ENCODE measurements at regions not wholly inside any gene's neighbourhood (a gene's known extent, or its start where the extent isn't known, plus 50 kb on each side); places are given as distances from the start of the nearest gene placed in this dataset.

DNA sequence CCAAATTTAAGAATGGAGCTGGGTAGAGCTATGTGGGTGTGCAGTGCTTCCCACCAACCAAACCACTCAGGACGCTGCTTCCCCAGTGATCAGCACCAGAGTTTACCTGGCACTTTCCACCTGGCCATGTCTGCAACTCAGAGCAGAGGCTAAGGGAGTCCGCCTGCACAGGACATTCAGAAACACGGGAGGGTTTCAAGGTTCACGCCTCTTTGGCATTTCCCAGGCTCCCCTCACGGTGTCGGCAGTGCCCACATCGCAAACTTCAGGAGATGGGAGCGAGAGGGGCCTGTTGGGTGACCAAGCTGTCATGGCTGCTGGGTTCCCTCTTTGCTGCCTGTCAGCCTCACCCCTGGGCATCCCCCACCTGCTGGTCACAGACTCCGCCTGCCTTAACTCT is 161.5 kb downstream of the NXNL2 start:
- DNase-seq = no peak

DNA sequence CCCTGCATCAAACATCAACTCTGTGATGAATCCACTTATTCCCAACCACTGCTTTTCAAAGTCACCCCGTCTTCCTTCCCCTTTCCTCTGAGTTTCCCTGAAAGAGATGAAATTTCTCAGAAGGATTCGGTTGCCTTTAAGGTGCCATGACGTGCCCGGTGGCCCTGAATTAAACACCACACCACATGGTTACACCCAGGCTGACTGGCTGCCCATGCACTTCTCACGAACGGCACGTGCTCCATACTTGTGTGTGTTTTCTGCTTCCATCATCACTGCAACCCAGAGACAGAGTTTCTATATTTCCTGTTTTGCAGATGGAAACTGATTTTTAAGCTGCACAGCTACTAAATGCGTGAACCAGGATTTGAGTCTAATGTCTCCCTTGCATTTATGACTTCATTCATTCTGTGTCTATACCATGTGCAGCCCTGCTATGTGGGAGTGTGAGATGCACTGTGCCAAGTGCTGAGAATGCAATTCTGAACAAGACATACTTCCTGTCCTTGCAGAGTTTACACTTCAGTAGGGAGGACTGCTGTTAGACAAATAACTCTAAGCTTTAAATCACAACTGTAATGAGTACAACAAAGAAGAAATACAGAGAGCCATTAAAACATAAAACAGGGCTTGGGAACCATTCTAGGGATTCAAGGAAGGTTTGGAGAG is 162.9 kb downstream of the NXNL2 start:
- no peak for DNase-seq

DNA sequence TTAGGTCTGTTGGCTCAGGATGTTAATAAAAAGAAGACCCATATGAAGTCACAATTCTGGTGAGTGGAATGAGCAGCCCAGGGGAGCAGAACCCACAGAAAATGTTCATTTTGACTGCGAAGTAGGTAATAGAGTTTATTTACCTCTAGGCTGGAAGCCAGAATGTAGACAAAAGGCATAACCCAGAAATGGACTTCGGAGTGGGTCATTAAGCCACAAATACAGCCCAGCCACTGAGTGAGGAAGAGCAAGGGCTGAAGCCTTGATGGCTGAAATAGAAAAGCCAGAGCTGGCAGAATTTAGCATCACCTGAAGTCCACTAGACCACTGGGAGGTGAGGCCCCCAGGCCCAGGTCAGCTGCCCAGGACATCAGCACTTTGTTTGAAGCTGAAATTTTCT is 168.0 kb downstream of the NXNL2 start:
- DNase-seq = no peak

DNA sequence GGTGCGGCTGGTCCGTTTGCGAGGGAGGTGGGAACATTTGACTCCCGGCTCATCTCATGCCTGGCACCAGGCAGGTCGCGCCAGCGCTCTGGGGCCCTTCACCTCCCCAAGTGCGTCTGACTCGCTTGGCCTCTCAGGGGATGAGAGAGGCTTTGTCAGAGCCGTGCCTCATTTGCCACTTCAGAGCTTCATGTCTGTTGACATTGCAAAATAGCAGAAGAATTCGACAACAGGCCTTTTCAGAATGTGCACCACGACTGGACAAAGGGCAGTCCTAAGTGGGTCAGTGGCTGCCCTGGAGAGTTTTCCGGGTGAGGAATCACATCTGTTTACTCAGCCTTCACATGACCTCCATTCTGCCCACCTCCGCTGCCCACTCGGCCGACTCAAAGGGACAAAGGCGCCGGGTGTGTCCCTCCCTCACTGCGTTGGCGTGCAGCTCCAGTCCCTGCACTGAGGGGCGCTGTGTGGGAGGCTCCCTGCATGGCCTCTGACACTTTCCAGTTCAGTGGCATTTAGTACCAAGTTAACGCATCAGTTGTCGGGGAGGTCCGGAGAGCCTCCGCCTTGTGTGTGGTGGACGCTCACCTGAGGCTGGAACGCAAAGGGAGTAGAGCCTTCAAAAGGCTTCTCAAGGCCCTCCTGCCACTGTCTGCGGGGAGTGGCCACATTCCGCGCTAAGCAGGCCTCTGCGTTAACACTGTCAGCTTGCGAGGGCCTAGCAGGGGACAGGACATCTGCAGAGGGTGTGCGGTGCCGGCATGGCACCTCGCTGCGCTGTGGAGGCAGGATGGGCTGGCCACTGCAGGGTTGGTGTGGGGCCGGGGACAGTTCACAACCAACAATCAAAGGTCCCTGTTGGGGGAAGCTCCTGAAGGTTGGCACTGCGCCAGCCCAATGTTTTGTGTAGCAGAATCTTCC is 171.5 kb downstream of the NXNL2 start:
- DNase-seq = no peak

DNA sequence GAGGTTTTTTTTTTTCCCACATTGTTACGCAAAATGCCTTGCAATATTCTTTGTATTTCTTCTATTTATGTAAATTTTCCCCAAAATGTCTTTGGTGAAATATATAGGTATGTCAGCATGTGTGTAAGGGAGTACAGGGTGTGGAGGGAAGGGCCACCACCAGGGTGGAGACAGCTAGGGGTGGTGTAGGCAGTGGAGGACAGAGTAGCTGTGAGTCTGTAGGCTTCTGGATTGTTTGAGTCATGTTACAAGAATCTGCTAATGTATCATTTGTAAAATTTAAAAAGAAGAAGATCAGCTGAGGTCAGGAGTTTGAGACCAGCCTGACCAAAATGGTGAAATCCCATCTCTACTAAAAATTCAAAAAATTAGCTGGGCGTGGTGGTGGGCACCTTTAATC is 175.5 kb downstream of the NXNL2 start:
- no peak for DNase-seq

DNA sequence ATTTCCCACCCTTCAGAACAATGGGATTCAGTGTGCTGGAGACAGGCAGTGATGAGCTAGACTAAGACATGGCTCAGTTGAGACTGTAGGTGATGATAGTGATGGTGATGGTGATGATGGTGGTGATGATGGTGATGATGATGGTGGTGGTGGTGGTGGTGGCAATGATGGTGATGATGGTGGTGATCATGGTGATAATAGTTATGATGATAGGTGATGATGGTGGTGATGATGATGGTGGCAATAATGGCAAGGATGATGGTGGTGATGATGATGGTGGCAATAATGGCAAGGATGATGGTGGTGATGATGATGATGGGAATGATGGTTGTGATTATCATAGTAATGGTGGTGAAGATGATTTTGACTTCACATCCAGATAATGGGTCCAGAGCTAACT is 176.7 kb downstream of the NXNL2 start:
- no peak for DNase-seq

DNA sequence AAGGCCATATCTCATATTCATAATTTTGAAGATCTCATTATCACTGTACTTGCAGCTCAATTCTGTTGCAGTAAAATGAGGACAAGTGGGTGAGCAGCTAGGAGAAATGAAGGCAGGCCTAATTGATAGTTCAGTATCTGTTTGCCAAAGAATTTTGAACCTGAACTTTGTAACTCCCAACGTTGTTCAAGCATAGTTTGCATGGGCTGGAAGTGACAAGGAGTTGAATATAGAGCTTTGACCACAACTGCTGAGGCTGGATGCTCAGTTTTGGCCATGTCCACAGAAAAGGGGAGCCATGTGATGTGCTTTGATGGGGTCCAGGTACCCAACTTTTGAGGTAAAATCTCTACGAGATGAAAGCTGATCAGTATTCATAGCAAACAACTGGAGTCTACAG is 177.5 kb downstream of the NXNL2 start:
- DNase-seq = no peak

DNA sequence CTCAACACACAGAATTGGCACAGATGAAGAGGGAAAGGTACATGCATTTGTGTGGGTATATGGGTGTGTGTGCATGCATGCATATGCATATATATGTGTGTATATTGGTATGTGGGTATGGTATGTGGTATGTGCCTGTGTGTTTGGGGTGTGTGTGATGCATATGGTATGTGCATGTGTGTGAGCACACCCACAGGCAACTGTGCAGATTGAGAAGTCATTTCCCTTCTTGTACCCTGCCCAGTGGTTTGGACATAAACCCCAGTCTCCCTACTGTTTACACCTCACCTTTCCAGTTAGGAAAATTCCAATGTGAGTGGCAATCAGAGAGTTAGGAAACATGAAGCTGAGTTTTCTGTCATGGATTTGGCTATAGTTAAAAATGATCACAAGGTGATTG is 178.0 kb downstream of the NXNL2 start:
- DNase-seq = no peak

DNA sequence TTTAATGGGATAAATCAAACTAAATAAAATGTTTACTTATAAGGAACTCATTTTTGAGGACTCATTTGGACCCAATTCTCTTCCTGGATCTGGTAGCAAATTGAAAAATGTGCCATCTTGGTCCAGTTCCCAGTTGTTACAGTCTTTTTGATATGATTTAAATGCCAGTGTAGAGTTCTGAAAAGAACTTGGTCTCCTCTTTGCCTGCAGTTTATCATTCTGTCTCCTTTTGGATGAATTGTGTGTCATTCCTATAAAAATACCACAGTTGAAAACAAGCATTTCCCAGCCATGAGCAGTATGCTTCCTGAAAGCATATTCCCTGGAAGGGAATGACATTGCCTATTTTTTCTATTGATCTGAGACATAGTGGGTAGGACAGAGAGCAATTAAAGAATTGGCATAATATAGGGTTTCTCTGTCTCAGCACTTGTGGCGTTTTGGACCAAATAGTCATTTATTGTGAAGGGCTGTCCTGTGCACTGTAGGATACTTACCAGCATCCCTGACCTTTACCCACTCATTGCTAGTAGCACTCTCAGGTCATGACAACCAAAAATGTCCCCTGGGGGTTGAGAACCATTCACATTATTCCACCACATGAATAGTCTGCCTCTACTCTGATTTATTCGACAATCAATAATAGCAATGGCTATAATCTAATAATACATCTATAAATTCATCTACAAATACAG is 181.8 kb downstream of the NXNL2 start:
- DNase-seq = no peak

DNA sequence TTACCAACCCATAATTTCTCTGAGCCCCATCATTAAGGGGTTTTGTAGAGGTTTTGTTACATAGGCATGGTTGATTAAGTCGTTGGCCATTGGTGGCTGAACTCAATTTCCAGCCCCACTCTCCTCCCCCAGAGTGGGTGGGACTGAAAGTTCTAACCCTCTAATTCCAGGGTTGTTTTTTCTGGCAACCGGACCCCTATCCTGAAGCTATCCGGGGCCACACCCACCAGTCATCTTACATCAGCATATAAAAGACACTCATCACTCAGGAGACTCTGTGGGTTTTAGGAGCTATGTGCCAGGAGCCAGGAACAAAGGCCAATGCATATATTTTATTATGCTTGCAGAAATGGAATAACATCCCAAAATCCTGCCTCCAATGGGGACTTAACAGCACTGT is 186.0 kb downstream of the NXNL2 start:
- DNase-seq = no peak

DNA sequence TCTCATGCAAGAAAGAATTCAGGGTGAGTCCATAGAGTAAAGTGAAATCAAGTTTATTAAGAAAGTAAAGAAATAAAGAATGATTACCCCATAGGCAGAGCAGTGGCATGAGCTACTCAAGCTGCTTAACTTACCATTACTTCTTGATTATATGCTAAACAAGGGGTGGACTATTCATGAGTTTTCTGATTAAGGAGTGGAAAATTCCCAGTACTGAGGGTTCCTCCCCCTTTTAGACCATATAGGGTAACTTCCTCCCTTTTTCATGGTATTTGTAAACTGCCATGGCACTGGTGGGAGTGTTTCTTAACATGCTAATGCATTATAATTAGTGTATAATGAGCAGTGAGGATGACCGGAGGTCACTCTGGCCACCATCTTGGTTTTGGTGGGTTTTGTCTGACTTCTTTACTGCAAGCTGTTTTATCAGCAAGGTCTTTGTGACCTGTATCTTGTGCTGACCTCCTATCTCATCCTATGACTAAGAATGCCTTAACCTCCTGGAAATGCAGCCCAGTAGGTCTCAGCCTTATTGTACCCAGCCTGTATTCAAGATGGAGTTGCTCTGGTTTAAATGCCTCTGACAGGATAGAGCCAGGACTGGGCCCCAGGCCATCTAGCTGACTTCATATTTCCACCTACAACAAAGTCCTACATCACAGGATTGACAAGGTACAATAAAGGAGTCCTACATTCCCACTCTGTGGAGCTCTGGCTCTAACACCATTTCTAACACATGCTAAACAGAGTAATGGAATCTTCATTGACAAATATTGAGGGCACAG is 186.7 kb downstream of the NXNL2 start:
- no peak for DNase-seq

DNA sequence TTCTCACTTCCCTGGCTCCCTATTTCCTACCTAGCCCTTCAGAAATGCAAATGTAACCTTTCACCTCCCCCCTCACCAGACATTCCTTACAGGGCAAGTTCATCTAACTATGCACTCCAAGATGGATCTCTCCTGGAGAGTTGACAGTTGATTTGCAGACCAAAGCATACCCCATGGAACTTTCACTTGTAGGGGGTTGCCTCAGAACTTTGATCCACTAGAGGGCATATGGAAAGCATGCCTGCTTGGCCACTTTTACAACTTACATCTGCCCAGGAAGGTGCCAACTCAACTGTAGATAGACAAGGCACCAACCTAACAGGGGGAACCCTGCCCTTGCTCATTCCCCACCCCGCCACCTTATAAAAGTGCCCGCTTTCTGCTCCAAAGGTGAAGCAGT is 187.8 kb downstream of the NXNL2 start:
- DNase-seq = no peak

DNA sequence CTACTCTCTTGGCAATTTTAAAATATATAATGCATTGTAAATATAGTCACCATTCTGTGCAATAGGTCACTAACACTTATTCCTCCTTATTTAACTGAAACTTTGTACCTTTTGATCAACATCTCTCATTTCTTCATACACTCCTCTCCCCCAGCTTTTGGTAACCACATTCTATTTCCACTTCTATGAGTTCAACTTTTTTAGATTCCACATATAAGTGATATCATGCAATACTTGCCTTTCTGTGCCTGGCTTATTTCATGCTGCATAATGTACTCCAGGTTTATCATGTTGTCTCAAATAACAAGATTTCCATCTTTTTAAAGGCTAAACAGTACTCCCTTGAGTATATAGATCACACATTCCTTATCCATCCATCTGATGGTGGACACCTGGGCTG is 188.8 kb downstream of the NXNL2 start:
- no peak for DNase-seq

DNA sequence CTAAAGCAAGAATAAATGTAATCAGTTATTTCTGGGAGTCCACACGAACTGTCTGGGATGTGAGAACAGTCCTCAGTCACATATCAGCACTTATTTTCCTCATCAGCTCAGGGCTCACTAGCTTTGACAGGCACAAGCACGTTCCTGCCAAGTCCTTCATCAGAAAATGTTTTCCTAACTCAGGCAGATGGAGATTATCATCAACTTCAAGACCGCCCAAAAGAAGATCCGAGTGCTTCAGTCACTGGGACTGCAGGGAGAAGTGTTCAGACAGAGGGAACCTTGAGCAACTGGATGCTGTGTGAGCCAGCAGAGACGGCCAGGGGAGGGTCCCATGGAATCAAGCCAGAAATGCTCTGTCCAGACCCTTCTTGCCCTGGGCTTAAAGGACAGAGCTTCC is 189.4 kb downstream of the NXNL2 start:
- no peak for DNase-seq

DNA sequence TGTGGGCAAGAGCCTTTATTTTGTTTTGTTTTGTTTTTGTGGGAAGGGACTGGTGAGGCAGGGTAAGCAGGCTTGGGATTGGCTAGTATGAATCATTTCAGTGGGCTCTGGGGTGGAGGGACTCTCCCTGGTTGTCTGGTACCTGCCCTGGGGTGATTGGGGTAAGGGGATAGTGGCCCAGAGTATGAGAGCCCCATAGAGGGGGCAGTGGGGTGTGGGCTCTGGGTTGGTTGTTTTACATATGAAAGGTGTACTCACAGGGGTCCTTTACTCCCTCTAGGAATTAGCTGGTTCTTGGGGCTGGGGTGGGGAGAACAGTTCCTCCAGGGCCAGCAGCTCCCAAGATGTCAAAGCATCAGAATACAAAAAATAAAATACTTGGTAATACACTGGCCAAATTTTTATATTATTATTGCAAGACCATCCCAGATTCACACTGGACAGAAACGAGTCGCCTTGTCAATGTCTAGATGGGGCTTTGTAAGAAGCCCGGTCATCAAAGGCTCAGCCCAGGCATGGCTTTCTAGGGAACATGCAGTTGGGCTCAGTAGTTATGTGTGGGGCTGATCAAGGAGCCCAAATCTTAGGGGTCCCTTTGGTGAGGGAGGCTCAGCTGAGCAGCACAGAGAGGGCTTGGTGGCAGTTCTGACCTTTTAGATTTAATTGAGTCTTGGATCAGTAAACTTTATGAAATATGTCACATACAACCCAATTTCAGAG is 190.5 kb downstream of the NXNL2 start:
- no peak for DNase-seq

DNA sequence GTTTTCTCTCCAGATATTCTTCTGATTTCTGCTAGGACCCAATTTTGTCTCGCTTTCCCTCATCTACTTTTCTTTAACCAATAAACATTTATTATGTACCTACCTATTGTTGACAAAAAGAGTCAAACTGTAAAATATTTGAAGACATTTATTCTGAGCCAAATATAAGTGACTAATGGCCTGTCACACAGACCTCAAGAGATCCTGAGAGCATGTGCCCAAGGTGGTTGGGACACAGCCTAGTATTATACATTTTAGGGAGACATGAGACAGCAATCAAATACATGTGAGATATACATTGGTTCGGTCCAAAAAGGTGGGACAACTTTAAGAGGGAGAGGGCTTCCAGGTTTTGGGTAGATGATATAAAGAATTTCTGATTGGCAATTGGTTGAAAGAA is 191.8 kb downstream of the NXNL2 start:
- no peak for DNase-seq

DNA sequence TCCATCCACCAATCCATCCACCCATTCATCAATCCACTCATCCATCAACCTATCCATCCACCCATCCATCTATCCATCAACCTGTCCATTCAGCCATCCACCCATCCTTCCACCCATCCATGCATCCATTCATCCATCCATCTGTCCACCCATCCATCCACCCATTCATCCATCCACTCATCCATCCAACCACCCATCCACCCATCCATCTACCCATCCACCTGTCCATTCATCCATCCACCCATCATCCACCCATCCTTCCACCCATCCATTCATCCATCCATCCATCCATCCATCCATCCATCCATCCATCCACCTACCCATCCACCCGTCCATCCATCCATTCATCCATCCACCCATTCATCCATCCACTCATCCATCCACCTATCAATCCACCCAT is 195.8 kb downstream of the NXNL2 start:
- DNase-seq = no peak

DNA sequence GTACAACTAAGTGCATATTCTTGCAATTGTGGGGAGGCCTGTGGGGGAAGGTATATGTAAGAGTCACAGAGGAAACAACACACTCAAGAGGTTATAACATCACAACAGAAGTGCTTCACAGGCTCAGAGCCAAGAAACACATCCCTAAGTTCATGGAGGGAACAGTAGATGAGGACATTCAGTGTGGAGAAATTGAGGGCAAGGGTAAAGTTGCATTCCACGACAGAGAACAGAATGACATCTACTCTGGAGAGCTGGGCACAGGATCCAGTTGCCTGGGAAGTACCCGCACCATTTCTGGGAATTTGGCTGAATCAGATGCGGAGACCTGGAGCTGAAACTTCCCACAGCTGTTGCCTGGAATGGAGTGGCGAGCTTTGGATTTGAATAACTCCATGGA is 197.2 kb downstream of the NXNL2 start:
- no peak for DNase-seq

DNA sequence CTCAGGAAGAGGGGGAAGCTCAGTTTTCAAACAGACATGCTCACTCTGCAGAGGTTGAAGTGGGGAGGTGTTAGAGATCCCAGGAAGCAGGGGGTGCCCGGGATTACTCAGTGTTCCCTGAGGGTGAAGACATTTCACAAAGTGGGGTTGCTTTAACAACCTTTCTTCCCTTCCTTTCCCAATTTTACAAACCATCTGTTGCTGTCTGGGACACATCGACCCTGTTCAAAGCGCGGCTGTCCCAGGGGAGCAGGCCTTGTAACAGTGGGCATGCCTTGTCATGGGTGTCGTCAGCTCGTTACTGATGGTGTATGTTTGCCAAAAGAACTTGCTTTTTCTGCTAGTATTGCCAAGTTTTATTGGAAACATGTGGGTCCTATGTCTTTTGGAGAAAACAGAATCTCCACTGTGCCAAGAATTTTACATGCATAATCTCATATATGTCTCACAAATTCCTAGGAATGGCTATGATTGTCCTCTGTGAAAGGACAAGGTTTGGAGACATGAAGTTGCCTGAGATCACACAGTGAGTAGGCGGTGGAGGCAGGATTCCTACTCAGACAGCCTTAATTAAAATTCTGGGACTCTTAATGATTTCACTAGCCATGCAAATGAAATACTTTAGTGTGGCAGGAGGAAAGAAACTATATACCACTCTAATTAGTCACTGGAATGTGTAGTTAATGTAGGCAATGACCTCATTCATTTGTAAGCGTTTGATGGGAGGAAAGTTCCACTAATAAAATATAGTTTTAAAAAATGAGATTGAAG is 198.9 kb downstream of the NXNL2 start:
- DNase-seq = no peak

DNA sequence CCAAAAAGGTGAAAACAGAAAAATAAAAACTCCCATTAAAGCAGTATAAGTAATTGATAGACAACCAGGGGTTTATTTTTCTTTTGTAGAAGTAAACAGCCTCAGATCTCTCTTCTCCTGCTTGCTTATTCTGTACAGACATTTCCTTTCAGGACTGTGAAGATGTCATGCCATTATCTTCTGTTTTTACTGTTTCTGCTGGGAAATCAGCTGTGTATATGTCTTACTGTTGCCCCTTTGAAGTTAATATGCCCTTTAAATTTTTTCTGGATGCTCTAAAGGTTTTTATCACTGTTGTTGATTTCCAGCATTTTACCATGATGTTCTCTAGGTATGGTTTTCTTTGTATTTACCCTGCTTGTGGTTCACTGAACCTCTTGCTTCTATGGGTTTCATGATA is 199.5 kb downstream of the NXNL2 start:
- no peak for DNase-seq

DNA sequence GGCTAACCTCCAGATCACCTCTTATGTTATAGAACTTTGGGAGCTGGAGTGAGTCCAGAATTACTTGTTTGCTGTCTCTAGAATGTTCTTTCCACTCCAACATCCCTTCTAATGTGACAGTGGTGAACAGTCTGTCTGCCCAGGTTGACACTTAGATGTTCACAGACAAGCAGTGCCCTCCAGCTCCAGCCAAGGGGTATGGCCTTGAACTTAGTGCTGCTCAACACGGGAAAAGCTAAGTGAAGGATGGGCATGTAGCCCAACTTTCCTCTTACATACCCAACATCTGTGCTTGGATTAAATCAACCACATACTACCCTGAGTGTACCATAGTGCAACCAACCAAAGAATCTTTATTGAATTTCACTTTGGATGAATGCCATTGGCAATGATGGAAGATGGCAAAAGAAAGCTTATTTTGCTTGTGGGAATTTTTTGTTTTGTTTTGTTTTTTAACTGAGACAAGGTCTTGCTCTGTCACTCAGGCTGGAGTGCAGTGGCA is 201.2 kb downstream of the NXNL2 start:
- no peak for DNase-seq

Measured in activated CD4-positive, alpha-beta T cell treated with anti-CD3 and anti-CD28 coated beads, Interleukin-2, amount 50 U/mL, for 4 hours (primary cell).